GM13977 (cell line): ENCODE measurements at regions not wholly inside any gene's neighbourhood (a gene's known extent, or its start where the extent isn't known, plus 50 kb on each side); places are given as distances from the start of the nearest gene placed in this dataset.

Experiments used
- DNase-seq: peaks from one replicate; pipeline ENCODE4 v3.0.0; 2012; ENCODE audit warnings: low spot score
- CTCF ChIP-seq: IDR thresholded peaks from 2 replicates; pipeline ENCODE4 v1.5.1; 2012; ENCODE audit warnings: mild to moderate bottlenecking, control low read depth; ENCODE audit not compliant: insufficient read depth; ENCODE audit errors: extremely low read depth, missing control alignments
- in situ Hi-C: fragments of 300-500 bp; cut with MboI; formaldehyde crosslinking; loops from one replicate; pipeline ENCODE4 v1.12.0; 2022; ENCODE audit warnings: low sequenced_read_pairs, low pct_unique_long_range_greater_than_20kb, mixed read lengths, inconsistent platforms; ENCODE audit not compliant: unreplicated experiment

- TF ChIP-seq CTCF = no peak
- DNase-seq = no peak
Measured at GRCh38 chr6:163814494-163815364, 400.2 kb downstream of the QKI start.

DNA sequence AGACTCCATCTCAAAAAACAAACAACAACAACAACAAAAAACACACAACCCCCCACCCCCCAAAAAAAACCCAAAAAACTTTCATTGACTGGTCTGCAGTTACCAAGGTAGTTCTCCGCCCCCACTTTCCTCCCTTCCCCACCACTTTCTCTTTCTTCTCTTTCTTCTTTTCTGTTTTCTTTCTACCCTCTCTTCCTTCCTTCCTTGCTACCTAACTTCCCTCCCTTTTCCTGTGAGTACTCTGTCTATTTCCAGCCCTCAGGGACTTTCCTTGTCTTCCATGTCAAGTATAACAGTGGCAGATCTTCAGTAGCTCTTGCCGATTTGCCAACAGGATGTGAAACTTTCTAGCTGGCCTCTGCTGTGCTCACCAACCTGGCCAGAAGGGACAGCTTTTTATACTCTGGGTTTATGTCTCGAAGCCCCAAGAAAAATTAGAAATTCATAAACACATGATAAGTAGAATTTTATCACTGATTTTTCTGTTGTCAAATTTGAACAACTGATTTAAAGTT lies 399.5 kb downstream of the QKI start:
- TF ChIP-seq CTCF = no peak
- DNase-seq = no peak
- in situ Hi-C loops = no loop called here

More at GRCh38 chr6:163814494-163815364, 400.2 kb downstream of the QKI start:
- in situ Hi-C loops = no loop called here

DNA sequence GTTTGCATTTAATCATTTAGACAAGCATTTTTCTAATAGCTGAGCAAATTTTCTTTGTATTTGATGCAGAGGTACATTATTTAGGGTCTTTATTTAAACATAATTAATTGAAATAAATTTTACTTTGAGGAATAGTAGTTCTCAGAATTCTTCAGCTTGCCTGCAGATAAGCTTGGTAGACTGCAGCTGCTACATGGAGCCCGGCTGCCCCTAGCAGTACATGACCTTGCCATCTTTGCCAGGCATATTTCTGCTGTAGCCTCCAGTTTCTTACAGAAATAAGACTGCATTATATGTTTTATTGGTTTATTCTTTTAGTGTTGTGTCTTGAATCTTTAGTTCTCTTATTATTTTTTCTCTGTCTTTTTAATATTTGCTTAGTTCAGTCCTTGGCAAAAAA lies 396.8 kb downstream of the QKI start:
- no peak for TF ChIP-seq CTCF
- in situ Hi-C loops = no loop called here
- DNase-seq = no peak

DNA sequence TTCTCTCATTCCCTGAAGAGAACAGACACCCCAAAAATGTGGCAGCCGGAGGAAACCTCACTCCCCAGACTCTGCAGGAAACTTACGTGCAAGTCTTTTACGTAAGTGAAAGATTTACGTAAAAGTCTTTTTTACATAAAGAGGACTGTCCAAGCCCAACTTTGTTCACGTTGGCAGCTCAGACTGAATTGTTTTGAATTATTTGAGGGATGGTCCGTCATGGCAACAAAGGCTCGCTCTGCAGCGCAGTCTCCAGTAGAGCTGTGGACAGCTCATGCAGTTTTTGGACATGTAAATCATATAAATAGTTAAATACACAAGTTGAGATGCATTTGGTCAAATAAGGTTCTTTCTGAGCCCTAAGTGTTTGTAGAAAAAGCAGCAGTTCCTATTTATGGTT lies 394.8 kb downstream of the QKI start:
- TF ChIP-seq CTCF = no peak
- in situ Hi-C loops = no loop called here

GRCh38 chr6:163808871-163809270 lies 394.4 kb downstream of the QKI start:
- no peak for DNase-seq
- TF ChIP-seq CTCF = no peak
- in situ Hi-C loops = no loop called here

More for the DNA sequence above, 394.8 kb downstream of the QKI start:
- no peak for DNase-seq

GRCh38 chr6:163808231-163808630 lies 393.7 kb downstream of the QKI start:
- DNase-seq = no peak
- TF ChIP-seq CTCF = no peak
- in situ Hi-C loops = no loop called here
